ENCODE measurements at regions not wholly inside any gene's neighbourhood (a gene's known extent, or its start where the extent isn't known, plus 50 kb on each side); places are given as distances from the start of the nearest gene placed in this dataset.

GRCh38 chr2:71846072-71846471 is 301.6 kb downstream of the CYP26B1 start:
- Mint-ChIP-seq H3K4me3 (no peak overlapping the region), H3K36me3 (no peaks in the 10 kb centered on the region), H3K9me3 (peaks cover 9% of the 10 kb centered on the region), H3K27ac (no peak overlapping the region), H3K27me3 (ENCODE audit: low read depth) (no peaks in the 10 kb centered on the region), H3K4me1 (peaks cover 8% of the 10 kb centered on the region)
- no peak for DNase-seq (ENCODE audit: low spot score in 2 of 2, unreplicated experiment in 2 of 2)
- no peak for TF ChIP-seq CTCF (IDR thresholded peaks at IDR 0.05; ENCODE audit: unreplicated experiment)

- Mint-ChIP-seq H3K27ac (no peak overlapping the region), H3K36me3 (no peaks in the 10 kb centered on the region), H3K9me3 (peaks cover 13% of the 10 kb centered on the region), H3K27me3 (ENCODE audit: low read depth) (no peaks in the 10 kb centered on the region), H3K4me3 (no peak overlapping the region), H3K4me1 (no peaks in the 10 kb centered on the region)
- DNase-seq (ENCODE audit: low spot score in 2 of 2, unreplicated experiment in 2 of 2): no peak
- no peak for TF ChIP-seq CTCF (IDR thresholded peaks at IDR 0.05; ENCODE audit: unreplicated experiment)
Measured at GRCh38 chr2:71844967-71845366, 302.7 kb downstream of the CYP26B1 start.

GRCh38 chr2:71843391-71843850 is 304.2 kb downstream of the CYP26B1 start:
- no peak for DNase-seq (ENCODE audit: low spot score in 2 of 2, unreplicated experiment in 2 of 2)
- no peak overlapping the region for H3K4me3 Mint-ChIP-seq
- TF ChIP-seq CTCF (IDR thresholded peaks at IDR 0.05; ENCODE audit: unreplicated experiment): no peak

GRCh38 chr2:71842744-71843143 is 304.9 kb downstream of the CYP26B1 start:
- DNase-seq (ENCODE audit: low spot score in 2 of 2, unreplicated experiment in 2 of 2): no peak
- Mint-ChIP-seq H3K9me3 (peaks cover 15% of the 10 kb centered on the region), H3K36me3 (no peaks in the 10 kb centered on the region), H3K27ac (no peak overlapping the region), H3K27me3 (ENCODE audit: low read depth) (no peaks in the 10 kb centered on the region), H3K4me1 (no peaks in the 10 kb centered on the region), H3K4me3 (no peak overlapping the region)
- TF ChIP-seq CTCF (IDR thresholded peaks at IDR 0.05; ENCODE audit: unreplicated experiment): no peak

More at GRCh38 chr2:71843391-71843850, 304.2 kb downstream of the CYP26B1 start:
- Mint-ChIP-seq H3K4me1 (no peaks in the 10 kb centered on the region), H3K9me3 (peaks cover 15% of the 10 kb centered on the region), H3K27ac (no peak overlapping the region), H3K36me3 (no peaks in the 10 kb centered on the region), H3K27me3 (ENCODE audit: low read depth) (no peaks in the 10 kb centered on the region)

- TF ChIP-seq CTCF (IDR thresholded peaks at IDR 0.05; ENCODE audit: unreplicated experiment): no peak
- Mint-ChIP-seq H3K36me3 (no peaks in the 10 kb centered on the region), H3K27me3 (ENCODE audit: low read depth) (no peaks in the 10 kb centered on the region), H3K4me1 (peaks cover 2% of the 10 kb centered on the region), H3K4me3 (no peak overlapping the region), H3K9me3 (peaks cover 11% of the 10 kb centered on the region), H3K27ac (no peak overlapping the region)
- no peak for DNase-seq (ENCODE audit: low spot score in 2 of 2, unreplicated experiment in 2 of 2)
Measured at GRCh38 chr2:71839826-71840225, 307.8 kb downstream of the CYP26B1 start.

- Mint-ChIP-seq H3K36me3 (no peaks in the 10 kb centered on the region), H3K9me3 (no peaks in the 10 kb centered on the region), H3K4me1 (peaks cover 2% of the 10 kb centered on the region), H3K27ac (no peak overlapping the region), H3K27me3 (ENCODE audit: low read depth) (no peaks in the 10 kb centered on the region), H3K4me3 (no peak overlapping the region)
- DNase-seq (ENCODE audit: low spot score in 2 of 2, unreplicated experiment in 2 of 2): no peak
- no peak for TF ChIP-seq CTCF (IDR thresholded peaks at IDR 0.05; ENCODE audit: unreplicated experiment)
Measured at GRCh38 chr2:71834796-71835195, 312.9 kb downstream of the CYP26B1 start.

All from mesothelial cell of epicardium (in vitro differentiated cells).